ENCODE measurements at regions not wholly inside any gene's neighbourhood (a gene's known extent, or its start where the extent isn't known, plus 50 kb on each side); places are given as distances from the start of the nearest gene placed in this dataset.

DNA sequence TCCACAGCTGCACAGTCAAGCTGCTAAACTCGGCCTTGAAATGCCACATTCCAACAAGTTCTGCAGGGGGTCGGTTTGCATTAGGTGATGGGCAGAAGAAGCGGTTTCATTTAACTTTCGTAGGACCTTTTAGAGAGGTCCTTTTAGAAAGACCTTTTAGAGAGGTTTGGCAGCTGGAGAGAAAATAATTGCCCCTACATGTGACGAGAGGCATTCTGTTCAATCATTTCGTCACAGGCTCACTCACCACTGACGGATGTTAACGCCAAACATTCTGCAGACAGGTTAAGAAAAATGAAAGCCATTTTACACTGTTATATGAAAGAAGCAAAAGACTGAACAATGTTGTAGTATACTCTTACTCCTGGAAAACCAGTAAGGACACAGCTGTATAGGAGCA lies 76.5 kb upstream of the ZNF423 start:
- TF ChIP-seq, protein P1, sequence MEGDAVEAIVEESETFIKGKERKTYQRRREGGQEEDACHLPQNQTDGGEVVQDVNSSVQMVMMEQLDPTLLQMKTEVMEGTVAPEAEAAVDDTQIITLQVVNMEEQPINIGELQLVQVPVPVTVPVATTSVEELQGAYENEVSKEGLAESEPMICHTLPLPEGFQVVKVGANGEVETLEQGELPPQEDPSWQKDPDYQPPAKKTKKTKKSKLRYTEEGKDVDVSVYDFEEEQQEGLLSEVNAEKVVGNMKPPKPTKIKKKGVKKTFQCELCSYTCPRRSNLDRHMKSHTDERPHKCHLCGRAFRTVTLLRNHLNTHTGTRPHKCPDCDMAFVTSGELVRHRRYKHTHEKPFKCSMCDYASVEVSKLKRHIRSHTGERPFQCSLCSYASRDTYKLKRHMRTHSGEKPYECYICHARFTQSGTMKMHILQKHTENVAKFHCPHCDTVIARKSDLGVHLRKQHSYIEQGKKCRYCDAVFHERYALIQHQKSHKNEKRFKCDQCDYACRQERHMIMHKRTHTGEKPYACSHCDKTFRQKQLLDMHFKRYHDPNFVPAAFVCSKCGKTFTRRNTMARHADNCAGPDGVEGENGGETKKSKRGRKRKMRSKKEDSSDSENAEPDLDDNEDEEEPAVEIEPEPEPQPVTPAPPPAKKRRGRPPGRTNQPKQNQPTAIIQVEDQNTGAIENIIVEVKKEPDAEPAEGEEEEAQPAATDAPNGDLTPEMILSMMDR (IDR thresholded peaks at IDR 0.05; ENCODE audit: insufficient read depth, low read length, poor library complexity, severe bottlenecking) = no peak
- H3K4me3 ChIP-seq (ENCODE audit: low read depth, low read length) = no peak overlapping the region
- no peaks in the 10 kb centered on the region for H3K27me3 ChIP-seq (ENCODE audit: control insufficient read depth, insufficient read depth, low read length)
- DNase-seq (ENCODE audit: low read depth) = no peak
- no peaks in the 10 kb centered on the region for H3K36me3 ChIP-seq (ENCODE audit: control insufficient read depth, insufficient read depth, low read length)

DNA sequence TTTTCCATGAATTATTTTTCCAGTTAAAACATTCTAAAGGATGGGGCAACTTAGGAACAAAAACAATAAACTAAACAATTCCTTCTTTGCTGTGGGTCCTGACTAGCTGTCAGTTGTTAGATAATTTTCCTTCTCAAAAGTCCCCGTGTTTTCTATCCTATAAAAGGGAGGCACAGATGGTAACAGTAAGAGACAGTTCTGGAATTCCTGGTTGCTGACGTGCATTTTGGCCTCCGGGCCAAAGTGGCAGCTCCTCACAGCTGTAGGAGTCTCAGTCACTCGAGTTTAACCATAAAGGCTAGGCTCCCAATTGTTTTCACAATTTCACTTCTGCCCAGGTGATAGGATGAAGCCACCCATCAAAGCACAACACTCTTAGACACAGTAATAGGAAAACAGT lies 77.0 kb upstream of the ZNF423 start:
- Histone ChIP-seq H3K27me3 (ENCODE audit: control insufficient read depth, insufficient read depth, low read length) (no peaks in the 10 kb centered on the region), H3K36me3 (ENCODE audit: control insufficient read depth, insufficient read depth, low read length) (no peaks in the 10 kb centered on the region), H3K4me3 (ENCODE audit: low read depth, low read length) (no peak overlapping the region)
- DNase-seq (ENCODE audit: low read depth) = no peak
- TF ChIP-seq, protein P1 (IDR thresholded peaks at IDR 0.05; ENCODE audit: insufficient read depth, low read length, poor library complexity, severe bottlenecking) = no peak

DNA sequence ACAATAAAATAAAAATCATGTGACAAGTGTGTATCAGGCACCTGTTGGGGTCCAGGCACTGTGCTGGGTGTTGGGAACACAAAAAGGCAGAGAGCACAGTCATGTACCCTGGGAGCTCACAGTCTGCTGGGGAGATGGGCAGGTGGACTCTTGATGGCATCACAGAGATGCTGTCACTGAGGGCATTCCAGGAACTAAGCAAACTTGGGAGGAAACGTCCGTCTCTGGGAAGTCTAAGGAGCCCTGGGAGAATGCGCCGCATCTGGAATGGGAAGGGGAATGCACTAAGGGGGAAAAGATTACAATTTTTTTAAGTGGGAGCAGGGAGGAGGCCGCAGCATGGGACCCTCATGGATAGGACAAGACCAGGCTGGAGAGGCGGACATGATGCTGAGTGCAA lies 80.9 kb upstream of the ZNF423 start:
- TF ChIP-seq, protein P1 (IDR thresholded peaks at IDR 0.05; ENCODE audit: insufficient read depth, low read length, poor library complexity, severe bottlenecking) = no peak
- H3K36me3 ChIP-seq (ENCODE audit: control insufficient read depth, insufficient read depth, low read length) = no peaks in the 10 kb centered on the region
- DNase-seq (ENCODE audit: low read depth) = no peak
- H3K4me3 ChIP-seq (ENCODE audit: low read depth, low read length) = no peak overlapping the region
- H3K27me3 ChIP-seq (ENCODE audit: control insufficient read depth, insufficient read depth, low read length) = no peaks in the 10 kb centered on the region

DNA sequence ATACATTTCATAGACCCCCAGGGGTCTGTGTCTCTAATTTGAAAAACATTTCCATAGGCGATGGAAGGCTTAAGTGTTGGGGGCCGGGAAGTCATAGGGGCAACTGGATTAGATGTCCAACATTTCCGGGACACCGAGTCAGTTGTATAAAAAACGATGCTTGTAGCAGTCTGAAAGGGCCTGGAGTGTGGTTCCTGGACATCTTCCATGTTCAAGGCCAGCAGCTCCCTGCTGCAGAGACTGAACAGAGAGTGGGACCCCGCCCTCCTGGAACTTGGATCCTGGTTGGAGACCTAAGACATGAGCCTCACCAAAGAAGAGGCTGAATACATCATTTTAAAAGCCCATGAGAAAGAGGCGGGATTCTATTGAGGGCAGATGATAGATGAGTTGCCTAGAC lies 82.0 kb upstream of the ZNF423 start:
- H3K27me3 ChIP-seq (ENCODE audit: control insufficient read depth, insufficient read depth, low read length) = no peaks in the 10 kb centered on the region
- H3K4me3 ChIP-seq (ENCODE audit: low read depth, low read length) = no peak overlapping the region
- no peak for DNase-seq (ENCODE audit: low read depth)
- H3K36me3 ChIP-seq (ENCODE audit: control insufficient read depth, insufficient read depth, low read length) = no peaks in the 10 kb centered on the region
- TF ChIP-seq, protein P1 (IDR thresholded peaks at IDR 0.05; ENCODE audit: insufficient read depth, low read length, poor library complexity, severe bottlenecking) = no peak

DNA sequence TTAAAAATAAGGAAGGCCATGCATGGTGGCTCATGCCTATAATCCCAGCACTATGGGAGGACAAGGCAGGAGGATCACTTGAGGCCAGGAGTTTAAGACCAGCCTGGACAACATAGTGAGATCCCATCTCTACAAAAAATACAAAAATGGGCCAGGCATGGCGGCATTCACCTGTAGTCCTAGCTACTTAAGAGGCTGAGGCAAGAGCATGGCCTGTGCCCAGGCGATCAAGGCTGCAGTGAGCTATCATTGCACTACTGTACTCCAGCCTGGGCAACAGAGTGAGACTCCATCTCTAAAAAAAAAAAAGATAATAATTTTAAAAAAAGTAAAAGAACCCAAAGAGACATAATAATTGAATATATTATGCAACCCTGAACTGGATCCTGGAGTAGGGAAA lies 83.6 kb upstream of the ZNF423 start:
- no peak for DNase-seq (ENCODE audit: low read depth)
- TF ChIP-seq, protein P1 (IDR thresholded peaks at IDR 0.05; ENCODE audit: insufficient read depth, low read length, poor library complexity, severe bottlenecking) = no peak
- H3K27me3 ChIP-seq (ENCODE audit: control insufficient read depth, insufficient read depth, low read length) = peaks cover 4% of the 10 kb centered on the region
- no peak overlapping the region for H3K4me3 ChIP-seq (ENCODE audit: low read depth, low read length)
- H3K36me3 ChIP-seq (ENCODE audit: control insufficient read depth, insufficient read depth, low read length) = no peaks in the 10 kb centered on the region

DNA sequence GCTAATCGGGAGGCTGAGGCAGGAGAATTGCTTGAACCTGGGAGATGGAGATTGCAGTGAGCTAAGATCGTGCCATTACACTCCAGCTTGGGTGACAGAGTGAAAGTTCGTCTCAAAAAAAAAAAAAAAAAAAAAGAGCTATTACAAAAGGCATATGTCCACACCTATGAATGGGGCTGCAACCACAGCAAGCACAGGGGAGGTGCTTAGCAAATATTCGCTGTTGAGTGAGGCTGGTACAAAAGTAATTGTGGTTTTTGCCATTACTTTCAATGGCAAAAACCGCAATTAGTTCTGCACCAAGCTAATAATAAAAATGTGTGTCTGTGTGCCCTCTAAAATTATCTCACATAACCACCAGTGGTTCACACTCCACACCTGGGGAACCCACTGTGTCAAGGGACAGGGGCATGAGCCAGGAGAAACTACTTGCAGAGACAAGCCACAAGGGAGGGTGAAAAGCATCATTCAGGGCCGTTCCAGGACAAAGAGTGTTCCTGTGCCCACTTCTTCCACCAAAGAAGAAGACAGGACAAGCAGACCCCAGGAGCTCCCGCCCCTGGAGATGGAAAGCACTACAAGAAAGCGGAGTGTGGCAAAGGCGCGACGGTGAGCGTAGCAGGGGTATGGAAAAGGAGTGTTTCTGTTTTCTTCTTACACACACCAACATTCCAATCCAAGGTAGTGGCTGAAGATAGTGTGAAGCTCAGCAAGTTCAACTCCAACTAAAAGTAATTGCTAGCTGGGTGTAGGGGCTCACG lies 84.4 kb upstream of the CNEP1R1 start:
- H3K4me3 ChIP-seq (ENCODE audit: low read depth, low read length) = no peak overlapping the region
- H3K27me3 ChIP-seq (ENCODE audit: control insufficient read depth, insufficient read depth, low read length) = peaks cover 4% of the 10 kb centered on the region
- DNase-seq (ENCODE audit: low read depth) = no peak
- TF ChIP-seq, protein P1 (IDR thresholded peaks at IDR 0.05; ENCODE audit: insufficient read depth, low read length, poor library complexity, severe bottlenecking) = no peak
- H3K36me3 ChIP-seq (ENCODE audit: control insufficient read depth, insufficient read depth, low read length) = no peaks in the 10 kb centered on the region

All from kidney epithelial cell (primary cell).